Suprapubic skin (tissue), 4 donors: ENCODE measurements at regions not wholly inside any gene's neighbourhood (a gene's known extent, or its start where the extent isn't known, plus 50 kb on each side); places are given as distances from the start of the nearest gene placed in this dataset.

Experiments
- CTCF ChIP-seq, 2 donors: fragments of 200-600 bp in 1 of 2; fragments of 450-650 bp in 1 of 2; sonication (generic) in 1 of 2; IDR thresholded peaks; one replicate each; pipeline ENCODE4 v1.5.1; 2016 to 2019; ENCODE audit warnings: antibody characterized with exemption in 2 of 2, mild to moderate bottlenecking in 1 of 2, moderate library complexity in 1 of 2
- EP300 ChIP-seq: sonication (generic); formaldehyde crosslinking; IDR thresholded peaks from one replicate; pipeline ENCODE4 v1.6.1; 2017; ENCODE audit warnings: antibody characterized with exemption
- POLR2A ChIP-seq, 2 donors: fragments of 450-650 bp; IDR thresholded peaks; one replicate each; pipeline ENCODE4 v1.6.1; 2017; ENCODE audit warnings: antibody characterized with exemption in 2 of 2, mild to moderate bottlenecking in 2 of 2, moderate library complexity in 2 of 2
- POLR2AphosphoS5 ChIP-seq, 3 donors: sonication (generic); formaldehyde crosslinking; IDR thresholded peaks; one replicate each; pipeline ENCODE4 v1.6.1; 2017; ENCODE audit warnings: antibody characterized with exemption in 3 of 3

- TF ChIP-seq EP300: no peak
- no peak for TF ChIP-seq POLR2A (IDR thresholded peaks at IDR 0.05)
- TF ChIP-seq POLR2AphosphoS5 (IDR thresholded peaks at IDR 0.05): no peak
- TF ChIP-seq CTCF (IDR thresholded peaks at IDR 0.05): no peak
Measured at GRCh38 chr2:217459016-217459415, 543.8 kb downstream of the TNS1 start.
